ENCODE measurements at regions not wholly inside any gene's neighbourhood (a gene's known extent, or its start where the extent isn't known, plus 50 kb on each side); places are given as distances from the start of the nearest gene placed in this dataset.
"Not testable (repeated sequence)": the region's sequence is repeated elsewhere in the genome, so short reads cannot be mapped to it uniquely, and the experiment has no call there.

GRCh38 chr9:102337471-102337870 is 599.0 kb upstream of the GRIN3A start:
- not testable (repeated sequence) for TF ChIP-seq ZNF274 (IDR thresholded peaks at IDR 0.05; ENCODE audit: low read depth, low read length); SUZ12 (IDR thresholded peaks at IDR 0.05; ENCODE audit: extremely low read depth, insufficient read depth, insufficient read length)

All from NT2/D1 (cell line).